Upper lobe of left lung (tissue), 6 donors: ENCODE measurements at regions not wholly inside any gene's neighbourhood (a gene's known extent, or its start where the extent isn't known, plus 50 kb on each side); places are given as distances from the start of the nearest gene placed in this dataset.
"Not testable (repeated sequence)": the region's sequence is repeated elsewhere in the genome, so short reads cannot be mapped to it uniquely, and the experiment has no call there.

Experiments
- ATAC-seq, 2 donors: fragments of 200-7000 bp; cut with Tn5 transposase; one replicate each; pipeline ENCODE4 v1.9.1; 2022; ENCODE audit warnings: mild to moderate bottlenecking in 2 of 2, moderate library complexity in 2 of 2; ENCODE audit not compliant: low FRiP score in 2 of 2
- DNase-seq, 2 donors: peaks; one replicate each; pipeline ENCODE4 v3.0.0-alpha.2; 2019 to 2020
- H3K27ac ChIP-seq, 4 donors: fragments of 200-600 bp; sonication (generic); one replicate each; pipeline ENCODE4 v1.5.1; 2016 to 2019
- H3K27me3 ChIP-seq, 4 donors: fragments of 200-600 bp; sonication (generic); one replicate each; pipeline ENCODE4 v1.5.1; 2017 to 2019
- H3K36me3 ChIP-seq, 4 donors: fragments of 200-600 bp; sonication (generic); one replicate each; pipeline ENCODE4 v1.5.1; 2016 to 2019
- H3K4me1 ChIP-seq, 4 donors: fragments of 200-600 bp; sonication (generic); one replicate each; pipeline ENCODE4 v1.5.1; 2018 to 2019
- H3K4me3 ChIP-seq, 4 donors: fragments of 200-600 bp; sonication (generic); one replicate each; pipeline ENCODE4 v1.5.1; 2017 to 2019; ENCODE audit warnings: mild to moderate bottlenecking in 2 of 4, moderate library complexity in 1 of 4
- H3K9me3 ChIP-seq, 4 donors: fragments of 200-600 bp; sonication (generic); one replicate each; pipeline ENCODE4 v1.5.1; 2018 to 2019
- CTCF ChIP-seq, 6 experiments: fragments of 450-650 bp in 4 of 6; fragments of 200-600 bp in 2 of 6; sonication (generic) in 2 of 6; IDR thresholded peaks; one replicate each; pipeline ENCODE4 v1.5.1; 2016 to 2019; ENCODE audit warnings: antibody characterized with exemption in 6 of 6
- EP300 ChIP-seq, 4 donors: sonication (generic); formaldehyde crosslinking; IDR thresholded peaks; one replicate each; pipeline ENCODE4 v1.5.1; 2017; ENCODE audit warnings: antibody characterized with exemption in 4 of 4, control low read depth in 2 of 4
- POLR2A ChIP-seq, 4 donors: fragments of 450-650 bp; IDR thresholded peaks; one replicate each; pipeline ENCODE4 v1.5.1; 2016 to 2017; ENCODE audit warnings: antibody characterized with exemption in 4 of 4, mild to moderate bottlenecking in 2 of 4
- POLR2AphosphoS5 ChIP-seq, 2 donors: sonication (generic); formaldehyde crosslinking; IDR thresholded peaks; one replicate each; pipeline ENCODE4 v1.5.1; 2017; ENCODE audit warnings: antibody characterized with exemption in 2 of 2
- WGBS, 2 donors: methylation state at CpG; one replicate each; pipeline ENCODE4 v1.1.5; 2017 to 2018; 5-methylcytosine and 5-hydroxymethylcytosine counted together
- donor health status: DM: no; HTN: no; CAD: no; lungs with moderate emphysema.
- donor health status: DM: no; HTN: yes; CAD: no; lungs with severe emphysema.

GRCh38 chr6:60991427-60992028 is 1294.5 kb downstream of the KHDRBS2 start:
- TF ChIP-seq POLR2A (IDR thresholded peaks at IDR 0.05) (no peak), CTCF (IDR thresholded peaks at IDR 0.05) (no peak), POLR2AphosphoS5 (IDR thresholded peaks at IDR 0.05) (no peak), EP300 (IDR thresholded peaks at IDR 0.05) (no peak)
- H3K27ac ChIP-seq = no peak overlapping the region
- H3K27me3 ChIP-seq = no peaks in the 10 kb centered on the region
- no peak overlapping the region for H3K4me3 ChIP-seq
- peaks cover 0 to under 1% (median 0%) of the 10 kb centered on the region in 4 donors for H3K9me3 ChIP-seq
- no peak for DNase-seq
- ATAC-seq = peak in 1 of 2 donors; percentile 57
- H3K4me1 ChIP-seq = no peaks in the 10 kb centered on the region
- no peaks in the 10 kb centered on the region for H3K36me3 ChIP-seq
- WGBS, 2 donors = 71 to 86% methylated on average over 1 of the region's 1 CpG

- H3K9me3 ChIP-seq = no peaks in the 10 kb centered on the region
- H3K27me3 ChIP-seq = no peaks in the 10 kb centered on the region
- no peak overlapping the region for H3K4me3 ChIP-seq
- no peak for TF ChIP-seq CTCF (IDR thresholded peaks at IDR 0.05)
- TF ChIP-seq POLR2AphosphoS5 (IDR thresholded peaks at IDR 0.05) = no peak
- no peak for TF ChIP-seq EP300 (IDR thresholded peaks at IDR 0.05)
- TF ChIP-seq POLR2A (IDR thresholded peaks at IDR 0.05) = no peak
- H3K4me1 ChIP-seq = no peaks in the 10 kb centered on the region
- DNase-seq (no peak), ATAC-seq (no peak)
- WGBS, 2 donors = 91 to 94% methylated on average over 3 of the region's 3 CpGs
- no peak overlapping the region for H3K27ac ChIP-seq
- no peaks in the 10 kb centered on the region for H3K36me3 ChIP-seq
Observed at GRCh38 chr6:60952500-60952899, 1333.5 kb downstream of the KHDRBS2 start.

- not testable (repeated sequence) for DNase-seq
- WGBS, 2 donors = 50 to 52% methylated on average over 5 of the region's 5 CpGs
Observed at GRCh38 chr6:60950221-60950923, 1335.7 kb downstream of the KHDRBS2 start.

GRCh38 chr6:60947416-60947815 is 1338.6 kb downstream of the KHDRBS2 start:
- H3K9me3 ChIP-seq, H3K27me3 ChIP-seq, H3K4me3 ChIP-seq, H3K36me3 ChIP-seq, DNase-seq, ATAC-seq, H3K27ac ChIP-seq, H3K4me1 ChIP-seq: not testable (repeated sequence)
- 71 to 74% methylated on average over 2 of the region's 2 CpGs for WGBS, 2 donors

More at GRCh38 chr6:60950221-60950923, 1335.7 kb downstream of the KHDRBS2 start:
- H3K27me3 ChIP-seq, ATAC-seq, H3K27ac ChIP-seq, H3K4me1 ChIP-seq, H3K36me3 ChIP-seq, H3K9me3 ChIP-seq, H3K4me3 ChIP-seq: not testable (repeated sequence)

GRCh38 chr6:60944803-60945202 is 1341.2 kb downstream of the KHDRBS2 start:
- not testable (repeated sequence) for H3K4me1 ChIP-seq, H3K36me3 ChIP-seq, H3K27ac ChIP-seq, H3K4me3 ChIP-seq, H3K9me3 ChIP-seq, ATAC-seq, H3K27me3 ChIP-seq
- peak in 1 of 2 donors; percentile 68 for DNase-seq
- 95 to 98% methylated on average over 9 to 26 of the region's 26 CpGs for WGBS, 2 donors

GRCh38 chr6:60935970-60936369 is 1350.1 kb downstream of the KHDRBS2 start:
- not testable (repeated sequence) for H3K9me3 ChIP-seq, H3K4me1 ChIP-seq, DNase-seq, H3K27ac ChIP-seq, H3K4me3 ChIP-seq, H3K36me3 ChIP-seq, H3K27me3 ChIP-seq
- ATAC-seq = peak in 1 of 2 donors; percentile 36
- 50 to 64% methylated on average over 1 of the region's 1 CpG for WGBS, 2 donors

GRCh38 chr6:60919652-60920051 is 1366.4 kb downstream of the KHDRBS2 start:
- not testable (repeated sequence) for H3K9me3 ChIP-seq, H3K4me3 ChIP-seq, H3K27me3 ChIP-seq, ATAC-seq, H3K36me3 ChIP-seq, H3K4me1 ChIP-seq, H3K27ac ChIP-seq
- DNase-seq = peak in 1 of 2 donors; percentile 40
- WGBS, 2 donors = 67 to 70% methylated on average over 1 of the region's 1 CpG

- ATAC-seq, H3K27ac ChIP-seq, DNase-seq, H3K9me3 ChIP-seq, H3K27me3 ChIP-seq, H3K4me1 ChIP-seq, H3K4me3 ChIP-seq, H3K36me3 ChIP-seq: not testable (repeated sequence)
- WGBS, 2 donors = 83 to 85% methylated on average over 6 of the region's 6 CpGs
Observed at GRCh38 chr6:60903860-60904259, 1382.2 kb downstream of the KHDRBS2 start.

- H3K4me1 ChIP-seq, H3K9me3 ChIP-seq, H3K4me3 ChIP-seq, H3K36me3 ChIP-seq, ATAC-seq, H3K27ac ChIP-seq, DNase-seq, H3K27me3 ChIP-seq: not testable (repeated sequence)
- 89 to 98% methylated on average over 1 of the region's 1 CpG for WGBS, 2 donors
Observed at GRCh38 chr6:60893374-60893773, 1392.7 kb downstream of the KHDRBS2 start.
